A549 (cell line): ENCODE measurements at regions not wholly inside any gene's neighbourhood (a gene's known extent, or its start where the extent isn't known, plus 50 kb on each side); places are given as distances from the start of the nearest gene placed in this dataset.

Experiments
- CTCF ChIP-seq: fragments of >200 bp; sonication (Bioruptor Twin); formaldehyde crosslinking; IDR thresholded peaks from 3 replicates; pipeline ENCODE4 v1.5.1; 2016
- KDM5A ChIP-seq: fragments of 200-600 bp; sonication (generic); IDR thresholded peaks from 2 replicates; pipeline ENCODE4 v1.6.1; 2016; ENCODE audit warnings: antibody characterized with exemption, mild to moderate bottlenecking
- MAFK ChIP-seq: fragments of 450-650 bp; IDR thresholded peaks from 2 replicates; pipeline ENCODE4 v1.6.1; 2014; ENCODE audit not compliant: partially characterized antibody

GRCh38 chr13:109272595-109273325 lies 513.6 kb downstream of the IRS2 start:
- no peak for TF ChIP-seq CTCF
- TF ChIP-seq KDM5A = no peak
- TF ChIP-seq MAFK = no peak
